ENCODE measurements at regions not wholly inside any gene's neighbourhood (a gene's known extent, or its start where the extent isn't known, plus 50 kb on each side); places are given as distances from the start of the nearest gene placed in this dataset.

GRCh38 chr13:91195789-91196188 lies 151.7 kb upstream of the MIR17HG start:
- TF ChIP-seq, protein P1, sequence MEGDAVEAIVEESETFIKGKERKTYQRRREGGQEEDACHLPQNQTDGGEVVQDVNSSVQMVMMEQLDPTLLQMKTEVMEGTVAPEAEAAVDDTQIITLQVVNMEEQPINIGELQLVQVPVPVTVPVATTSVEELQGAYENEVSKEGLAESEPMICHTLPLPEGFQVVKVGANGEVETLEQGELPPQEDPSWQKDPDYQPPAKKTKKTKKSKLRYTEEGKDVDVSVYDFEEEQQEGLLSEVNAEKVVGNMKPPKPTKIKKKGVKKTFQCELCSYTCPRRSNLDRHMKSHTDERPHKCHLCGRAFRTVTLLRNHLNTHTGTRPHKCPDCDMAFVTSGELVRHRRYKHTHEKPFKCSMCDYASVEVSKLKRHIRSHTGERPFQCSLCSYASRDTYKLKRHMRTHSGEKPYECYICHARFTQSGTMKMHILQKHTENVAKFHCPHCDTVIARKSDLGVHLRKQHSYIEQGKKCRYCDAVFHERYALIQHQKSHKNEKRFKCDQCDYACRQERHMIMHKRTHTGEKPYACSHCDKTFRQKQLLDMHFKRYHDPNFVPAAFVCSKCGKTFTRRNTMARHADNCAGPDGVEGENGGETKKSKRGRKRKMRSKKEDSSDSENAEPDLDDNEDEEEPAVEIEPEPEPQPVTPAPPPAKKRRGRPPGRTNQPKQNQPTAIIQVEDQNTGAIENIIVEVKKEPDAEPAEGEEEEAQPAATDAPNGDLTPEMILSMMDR (IDR thresholded peaks at IDR 0.05) = no peak
- no peak for TF ChIP-seq POLR2A (IDR thresholded peaks at IDR 0.05)
- TF ChIP-seq POLR2AphosphoS5 (IDR thresholded peaks at IDR 0.05) = no peak
- no peak for TF ChIP-seq EP300 (IDR thresholded peaks at IDR 0.05)

Measured in gastroesophageal sphincter (tissue), 3 donors.